NCI-H128 (cell line): ENCODE measurements at regions not wholly inside any gene's neighbourhood (a gene's known extent, or its start where the extent isn't known, plus 50 kb on each side); places are given as distances from the start of the nearest gene placed in this dataset.
A peak's percentile ranks its signal among the peaks of the same experiment; 100 is the strongest.

Experiments
- DNase-seq: peaks from one replicate; lab custom pipeline; 2025; ENCODE audit not compliant: unreplicated experiment; lab: John Stamatoyannopoulos, UW

DNA sequence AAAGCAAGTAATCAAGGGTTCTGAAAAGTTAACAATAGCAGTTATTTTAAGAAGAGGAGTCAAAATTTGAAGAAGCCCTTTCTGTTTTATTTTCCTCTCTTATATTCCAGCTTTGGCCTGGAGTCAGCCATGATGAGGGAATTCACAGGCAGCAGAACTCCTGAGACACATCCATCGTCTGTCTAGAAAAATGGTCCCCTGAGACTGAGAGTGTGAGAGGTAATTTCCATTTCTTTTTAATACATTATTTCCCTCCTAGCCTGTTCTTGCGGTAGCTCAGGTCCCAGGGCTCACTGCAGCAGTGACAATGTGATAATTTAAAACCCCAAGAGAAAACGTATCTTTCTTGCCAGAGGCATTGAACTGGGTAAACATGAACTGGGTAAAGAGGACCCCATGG lies 296.0 kb downstream of the SMOC2 start:
- no peak for DNase-seq

DNA sequence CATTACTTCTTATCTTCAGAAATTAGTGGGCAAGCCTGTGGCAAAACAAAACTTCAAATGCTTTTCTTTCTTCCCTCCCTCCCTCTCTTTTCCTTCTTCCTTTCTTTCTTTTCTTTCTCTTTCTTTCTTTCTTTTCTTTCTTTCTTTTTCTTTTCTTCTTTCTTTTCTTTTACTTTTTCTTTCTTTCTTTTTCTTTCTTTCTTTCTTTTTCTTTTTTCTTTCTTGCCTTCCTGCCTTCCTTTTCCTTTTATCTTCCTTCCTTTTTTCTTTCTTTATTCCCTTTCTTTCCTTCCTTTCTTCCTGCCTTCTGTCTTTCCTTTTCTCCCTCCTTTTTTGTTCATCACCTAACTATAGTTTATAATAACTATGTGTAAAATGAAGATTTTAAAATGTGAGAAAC lies 295.1 kb downstream of the SMOC2 start:
- no peak for DNase-seq

GRCh38 chr6:168735268-168735949 lies 294.4 kb downstream of the SMOC2 start:
- DNase-seq = peak; percentile 9

DNA sequence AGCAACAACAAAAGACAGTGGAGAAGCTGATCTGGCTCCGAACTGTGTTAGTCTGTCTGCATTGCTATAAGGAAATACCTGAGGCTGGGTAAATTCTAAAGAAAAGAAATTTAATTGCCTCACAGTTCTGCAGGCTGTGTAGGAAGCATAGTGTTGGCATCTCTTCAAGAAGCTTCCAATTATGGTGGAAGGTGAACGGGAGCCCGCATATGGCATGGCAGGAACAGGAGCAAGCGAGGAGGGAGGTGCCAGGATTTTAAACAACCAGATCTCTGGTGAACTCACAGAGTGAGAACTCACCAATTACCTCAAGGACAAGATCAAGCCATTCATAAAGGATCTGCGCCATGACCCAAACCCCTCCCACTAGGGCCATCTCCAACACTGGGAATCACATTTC lies 293.5 kb downstream of the SMOC2 start:
- DNase-seq = no peak

DNA sequence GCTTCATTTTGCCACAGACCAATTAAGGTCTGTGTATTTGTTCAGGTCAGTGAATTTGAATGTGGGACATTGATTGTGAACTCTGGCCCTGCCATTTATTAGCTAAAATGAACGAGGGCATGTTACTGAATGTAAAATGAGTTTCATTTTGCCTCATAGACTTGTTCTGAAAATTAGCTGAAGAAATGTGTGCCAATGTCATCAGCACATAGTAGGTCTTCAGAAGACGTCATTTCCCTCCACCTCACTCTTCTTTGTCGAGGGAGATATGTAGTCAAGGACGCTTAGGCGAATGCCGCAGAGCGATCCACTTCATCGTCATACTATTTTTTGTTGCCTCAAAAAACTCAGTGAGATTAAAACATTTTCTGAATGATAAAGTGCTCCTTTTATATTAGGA lies 291.7 kb downstream of the SMOC2 start:
- no peak for DNase-seq

- DNase-seq = no peak
Observed at GRCh38 chr6:168730931-168731716, 290.1 kb downstream of the SMOC2 start.

- DNase-seq = no peak
Observed at GRCh38 chr6:168728056-168728455, 287.1 kb downstream of the SMOC2 start.

GRCh38 chr6:168726312-168726856 lies 285.4 kb downstream of the SMOC2 start:
- DNase-seq = no peak

GRCh38 chr6:168725802-168726201 lies 284.8 kb downstream of the SMOC2 start:
- no peak for DNase-seq

GRCh38 chr6:168724669-168725570 lies 283.9 kb downstream of the SMOC2 start:
- DNase-seq = no peak

DNA sequence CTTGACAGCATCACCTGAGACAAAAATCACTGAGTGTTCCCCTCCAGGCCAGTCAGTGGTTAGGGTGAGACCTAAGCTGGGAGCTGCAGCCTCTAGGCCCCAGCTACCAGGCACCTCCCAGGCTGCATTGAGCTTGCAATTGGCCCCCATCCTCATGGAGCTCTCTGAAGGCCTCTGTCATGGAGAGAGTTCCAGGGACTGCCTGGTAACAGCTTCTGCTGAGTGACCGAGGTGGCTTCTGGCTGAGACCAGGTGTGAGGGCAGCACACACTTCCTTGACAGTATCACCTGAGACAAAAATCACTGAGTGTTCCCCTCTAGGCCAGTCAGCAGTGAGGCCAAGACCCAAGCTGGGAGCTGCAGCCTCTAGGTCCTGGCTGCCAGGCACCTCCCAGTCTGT lies 283.0 kb downstream of the SMOC2 start:
- no peak for DNase-seq

DNA sequence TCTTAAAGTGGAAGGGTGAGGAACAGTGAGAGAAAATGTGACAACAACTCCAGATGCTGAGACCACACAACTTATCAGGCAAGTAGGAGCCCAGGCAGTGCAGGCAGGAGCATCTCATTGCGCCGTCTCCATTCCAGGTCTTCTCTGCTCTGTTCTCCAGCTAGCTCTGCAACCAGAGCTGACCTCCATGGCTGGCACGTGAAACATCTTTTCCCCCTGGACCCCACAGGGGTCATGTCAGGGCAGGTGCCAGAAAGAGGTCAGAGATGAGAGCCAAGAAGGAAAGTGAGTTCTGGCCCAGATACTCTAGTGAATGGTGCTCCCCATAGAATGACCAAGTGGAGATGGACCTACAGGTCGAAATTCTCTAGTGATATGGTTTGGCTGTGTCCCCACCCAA lies 281.4 kb downstream of the SMOC2 start:
- no peak for DNase-seq

DNA sequence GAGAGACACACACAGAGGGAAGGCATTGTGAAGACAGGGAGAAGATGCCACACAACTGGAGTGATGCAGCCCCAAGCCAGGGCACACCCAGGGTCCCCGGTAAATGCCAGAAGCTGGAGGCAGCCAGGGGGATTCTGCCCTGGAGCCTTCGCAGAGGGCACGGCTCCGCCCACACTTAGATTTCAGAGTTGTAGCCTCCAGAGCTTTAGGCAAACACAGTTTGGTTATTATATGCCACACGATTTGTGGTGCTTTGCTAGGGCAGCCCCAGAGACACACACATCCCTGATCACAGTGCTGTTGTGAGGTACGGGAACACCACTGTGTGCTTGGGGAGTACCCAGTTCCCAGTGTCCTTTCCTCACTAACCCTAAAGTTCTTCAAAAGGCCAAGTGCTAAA lies 280.6 kb downstream of the SMOC2 start:
- no peak for DNase-seq

- DNase-seq = no peak
Observed at GRCh38 chr6:168719901-168720300, 278.9 kb downstream of the SMOC2 start.

DNA sequence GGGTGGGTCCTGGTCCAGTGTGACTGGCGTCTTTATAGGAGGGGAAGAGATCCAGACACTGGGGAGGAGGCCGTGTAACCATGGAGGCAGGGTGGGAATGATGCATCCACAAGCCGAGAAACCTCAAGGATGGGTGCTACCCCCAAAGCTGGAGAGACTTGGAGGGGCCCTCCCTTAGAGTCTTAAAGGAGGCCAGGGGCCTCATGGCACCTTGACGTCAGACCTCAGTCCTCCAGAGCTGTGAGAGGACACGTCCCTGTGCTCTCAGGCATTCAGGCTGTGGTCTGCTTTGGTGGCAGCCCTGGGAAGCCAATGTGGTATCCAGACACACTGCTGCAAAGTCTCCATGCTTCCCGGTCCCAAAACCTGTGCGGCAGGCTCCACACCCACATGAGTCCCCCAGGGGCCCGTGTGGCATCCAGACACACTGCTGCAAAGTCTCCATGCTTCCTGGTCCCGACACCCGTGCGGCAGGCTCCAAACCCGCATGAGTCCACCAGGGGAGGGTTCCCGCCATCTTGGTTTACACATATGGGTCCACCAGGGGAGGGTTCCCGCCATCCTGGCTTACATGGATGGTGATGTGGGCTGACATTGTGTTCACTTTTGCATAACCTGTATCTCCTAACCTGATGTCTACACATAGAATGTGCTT lies 278.0 kb downstream of the SMOC2 start:
- no peak for DNase-seq
